Sigmoid colon (tissue), 6 donors: ENCODE measurements at regions not wholly inside any gene's neighbourhood (a gene's known extent, or its start where the extent isn't known, plus 50 kb on each side); places are given as distances from the start of the nearest gene placed in this dataset.

Experiments
- DNase-seq: peaks from one replicate; pipeline ENCODE4 v3.0.0-alpha.2; 2019
- H3K27ac ChIP-seq, 4 donors: fragments of 200-600 bp; sonication (generic); one replicate each; pipeline ENCODE4 v1.5.1; 2016 to 2019; ENCODE audit warnings: mild to moderate bottlenecking in 1 of 4
- H3K27me3 ChIP-seq, 3 donors: fragments of 200-600 bp; sonication (generic); one replicate each; pipeline ENCODE4 v1.5.1; 2019; ENCODE audit warnings: mild to moderate bottlenecking in 1 of 3
- H3K36me3 ChIP-seq, 4 donors: fragments of 200-600 bp; sonication (generic); one replicate each; pipeline ENCODE4 v1.5.1; 2016 to 2019
- H3K4me1 ChIP-seq, 4 donors: fragments of 200-600 bp; sonication (generic); one replicate each; pipeline ENCODE4 v1.5.1; 2017 to 2019
- H3K4me3 ChIP-seq, 4 donors: fragments of 200-600 bp; sonication (generic); one replicate each; pipeline ENCODE4 v1.5.1; 2017 to 2019; ENCODE audit warnings: mild to moderate bottlenecking in 2 of 4, moderate library complexity in 1 of 4
- H3K9me3 ChIP-seq, 4 donors: fragments of 200-600 bp in 3 of 4; sonication (generic) in 3 of 4; one replicate each; pipeline versions ENCODE4 v1.5.1 to v1.6.1; 2013 to 2019
- CTCF ChIP-seq, 4 experiments: fragments of 450-650 bp in 3 of 4; fragments of 200-600 bp in 1 of 4; IDR thresholded peaks; one replicate each; pipeline ENCODE4 v1.5.1; 2016 to 2019; ENCODE audit warnings: antibody characterized with exemption in 4 of 4, mild to moderate bottlenecking in 3 of 4, moderate library complexity in 2 of 4
- EP300 ChIP-seq, 4 donors: sonication (generic); formaldehyde crosslinking; IDR thresholded peaks; one replicate each; pipeline ENCODE4 v1.6.1; 2017; ENCODE audit warnings: antibody characterized with exemption in 4 of 4
- POLR2A ChIP-seq, 2 donors: fragments of 450-650 bp; IDR thresholded peaks; one replicate each; pipeline ENCODE4 v1.6.1; 2016; ENCODE audit warnings: antibody characterized with exemption in 2 of 2, mild to moderate bottlenecking in 2 of 2, moderate library complexity in 2 of 2
- POLR2AphosphoS5 ChIP-seq, 4 donors: sonication (generic); formaldehyde crosslinking; IDR thresholded peaks; one replicate each; pipeline ENCODE4 v1.6.1; 2017; ENCODE audit warnings: antibody characterized with exemption in 4 of 4
- WGBS, 2 donors: extraction: QIAGEN DNeasy Blood & Tissue Kit; methylation state at CpG; one replicate each; pipeline ENCODE4 v1.1.7; 2013; 5-methylcytosine and 5-hydroxymethylcytosine counted together
- intact Hi-C: fragments of 100-400 bp; cut with DNase I; formaldehyde crosslinking; loops from one replicate; pipeline ENCODE4 v1.15.1; 2023
- donor health status: healthy with polysubstance abuse.
- donor health status: healthy.

DNA sequence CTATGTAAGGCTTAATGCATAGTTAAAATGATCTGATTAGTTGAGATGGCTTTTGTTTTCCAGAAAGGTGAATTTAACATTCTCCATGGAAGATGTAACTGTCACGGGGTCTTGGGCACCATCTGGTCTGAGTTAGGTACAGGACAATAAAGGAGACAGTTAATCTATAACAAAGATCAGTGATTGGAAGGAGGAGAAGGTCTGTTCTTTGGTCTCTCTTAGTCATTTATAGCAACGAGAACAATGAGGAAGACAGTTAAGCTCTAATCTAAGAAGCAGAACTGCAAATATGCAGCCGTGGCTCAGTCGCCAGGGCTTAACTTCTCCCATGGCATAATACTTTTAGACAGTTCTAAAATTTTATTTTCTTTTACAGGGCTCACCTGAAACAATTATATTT is 405.5 kb upstream of the SULF2 start:
- 15 to 55% methylated on average over 4 of the region's 4 CpGs for WGBS, 2 donors
- H3K27ac ChIP-seq = peak overlapping the region in 1 of 4 donors; percentile 11
- no peak for DNase-seq
- TF ChIP-seq EP300 (IDR thresholded peaks at IDR 0.05) = no peak
- TF ChIP-seq POLR2AphosphoS5 (IDR thresholded peaks at IDR 0.05) = no peak
- TF ChIP-seq CTCF (IDR thresholded peaks at IDR 0.05) = no peak
- no peak overlapping the region for H3K4me3 ChIP-seq
- no peaks in the 10 kb centered on the region for H3K36me3 ChIP-seq
- intact Hi-C loops = no loop called here
- H3K4me1 ChIP-seq = peaks cover 0 to 11% (median 4%) of the 10 kb centered on the region in 4 donors
- no peaks in the 10 kb centered on the region for H3K27me3 ChIP-seq
- no peaks in the 10 kb centered on the region for H3K9me3 ChIP-seq

GRCh38 chr20:48189181-48189580 is 403.9 kb upstream of the SULF2 start:
- WGBS, 2 donors = 59 to 62% methylated on average over 4 of the region's 4 CpGs
- DNase-seq = no peak
- Histone ChIP-seq H3K27ac (no peak overlapping the region), H3K36me3 (no peaks in the 10 kb centered on the region), H3K9me3 (no peaks in the 10 kb centered on the region), H3K27me3 (no peaks in the 10 kb centered on the region), H3K4me3 (no peak overlapping the region), H3K4me1 (peaks cover 0 to 11% (median 4%) of the 10 kb centered on the region in 4 donors)
- TF ChIP-seq POLR2A (IDR thresholded peaks at IDR 0.05) (no peak), CTCF (IDR thresholded peaks at IDR 0.05) (no peak), POLR2AphosphoS5 (IDR thresholded peaks at IDR 0.05) (no peak), EP300 (IDR thresholded peaks at IDR 0.05) (no peak)
- intact Hi-C loops = no loop called here

GRCh38 chr20:48187851-48188250 is 402.6 kb upstream of the SULF2 start:
- peaks cover 0 to 11% (median 4%) of the 10 kb centered on the region in 4 donors for H3K4me1 ChIP-seq
- H3K27ac ChIP-seq = no peak overlapping the region
- H3K36me3 ChIP-seq = no peaks in the 10 kb centered on the region
- TF ChIP-seq EP300 (IDR thresholded peaks at IDR 0.05) = no peak
- no peak for TF ChIP-seq POLR2A (IDR thresholded peaks at IDR 0.05)
- TF ChIP-seq POLR2AphosphoS5 (IDR thresholded peaks at IDR 0.05) = no peak
- no peak for TF ChIP-seq CTCF (IDR thresholded peaks at IDR 0.05)
- 94 to 95% methylated on average over 7 of the region's 7 CpGs for WGBS, 2 donors
- H3K27me3 ChIP-seq = no peaks in the 10 kb centered on the region
- intact Hi-C loops = no loop called here
- no peak overlapping the region for H3K4me3 ChIP-seq
- H3K9me3 ChIP-seq = no peaks in the 10 kb centered on the region
- DNase-seq = no peak

- Histone ChIP-seq H3K9me3 (no peaks in the 10 kb centered on the region), H3K27me3 (no peaks in the 10 kb centered on the region), H3K36me3 (no peaks in the 10 kb centered on the region), H3K27ac (no peak overlapping the region), H3K4me1 (peaks cover 0 to 11% (median 4%) of the 10 kb centered on the region in 4 donors), H3K4me3 (no peak overlapping the region)
- WGBS, 2 donors = 25 to 61% methylated on average over 7 of the region's 7 CpGs
- TF ChIP-seq EP300 (IDR thresholded peaks at IDR 0.05) = no peak
- TF ChIP-seq POLR2AphosphoS5 (IDR thresholded peaks at IDR 0.05) = no peak
- no peak for TF ChIP-seq CTCF (IDR thresholded peaks at IDR 0.05)
- no peak for TF ChIP-seq POLR2A (IDR thresholded peaks at IDR 0.05)
- no peak for DNase-seq
- intact Hi-C loops = no loop called here
Observed at GRCh38 chr20:48186915-48187314, 401.6 kb upstream of the SULF2 start.

GRCh38 chr20:48186447-48186846 is 401.2 kb upstream of the SULF2 start:
- Histone ChIP-seq H3K36me3 (no peaks in the 10 kb centered on the region), H3K27me3 (no peaks in the 10 kb centered on the region), H3K9me3 (no peaks in the 10 kb centered on the region), H3K27ac (no peak overlapping the region), H3K4me1 (peaks cover 0 to 11% (median 4%) of the 10 kb centered on the region in 4 donors), H3K4me3 (no peak overlapping the region)
- DNase-seq = no peak
- TF ChIP-seq CTCF (IDR thresholded peaks at IDR 0.05) (no peak), EP300 (IDR thresholded peaks at IDR 0.05) (no peak), POLR2AphosphoS5 (IDR thresholded peaks at IDR 0.05) (no peak), POLR2A (IDR thresholded peaks at IDR 0.05) (no peak)
- 86 to 90% methylated on average over 2 of the region's 2 CpGs for WGBS, 2 donors
- intact Hi-C loops = no loop called here
